RWPE2 (cell line): ENCODE measurements at regions not wholly inside any gene's neighbourhood (a gene's known extent, or its start where the extent isn't known, plus 50 kb on each side); places are given as distances from the start of the nearest gene placed in this dataset.

ENCODE experiments used
- ATAC-seq: fragments of 200-7000 bp; cut with Tn5 transposase; 3 replicates; pipeline ENCODE4 v1.9.1; 2021; ENCODE audit warnings: low read depth
- DNase-seq: peaks from one replicate; pipeline ENCODE4 v3.0.0-alpha.2; 2020; ENCODE audit warnings: low spot score
- H3K27ac ChIP-seq: fragments of 450-650 bp; 2 replicates; pipeline ENCODE4 v1.5.1; 2017; ENCODE audit warnings: mild to moderate bottlenecking; ENCODE audit not compliant: poor library complexity, severe bottlenecking
- H3K27me3 ChIP-seq: fragments of 250-450 bp; sonication (Bioruptor Pico); 2 replicates; pipeline ENCODE4 v1.5.1; 2021; ENCODE audit warnings: mild to moderate bottlenecking, moderate library complexity; ENCODE audit not compliant: insufficient read depth, poor library complexity, severe bottlenecking
- H3K36me3 ChIP-seq: fragments of 250-450 bp; sonication (Bioruptor Pico); 2 replicates; pipeline ENCODE4 v1.5.1; 2020; ENCODE audit warnings: low read depth, mild to moderate bottlenecking, moderate library complexity
- H3K4me1 ChIP-seq: fragments of 250-450 bp; sonication (Bioruptor Pico); 2 replicates; pipeline ENCODE4 v1.5.1; 2021; ENCODE audit warnings: mild to moderate bottlenecking, moderate library complexity; ENCODE audit not compliant: insufficient read depth, poor library complexity, severe bottlenecking
- H3K4me3 ChIP-seq: fragments of 250-450 bp; sonication (Bioruptor Pico); 2 replicates; pipeline ENCODE4 v1.5.1; 2021; ENCODE audit warnings: mild to moderate bottlenecking, moderate library complexity; ENCODE audit not compliant: severe bottlenecking
- H3K9me3 ChIP-seq: fragments of 250-450 bp; sonication (Bioruptor Pico); 2 replicates; pipeline ENCODE4 v1.5.1; 2021; ENCODE audit warnings: mild to moderate bottlenecking, moderate library complexity; ENCODE audit not compliant: severe bottlenecking
- TF ChIP-seq, protein P1 (sequence below): fragments of 450-650 bp; IDR thresholded peaks from one replicate; pipeline ENCODE4 v1.5.1; 2017; ENCODE audit warnings: mild to moderate bottlenecking, moderate library complexity; ENCODE audit not compliant: poor library complexity, severe bottlenecking

DNA sequence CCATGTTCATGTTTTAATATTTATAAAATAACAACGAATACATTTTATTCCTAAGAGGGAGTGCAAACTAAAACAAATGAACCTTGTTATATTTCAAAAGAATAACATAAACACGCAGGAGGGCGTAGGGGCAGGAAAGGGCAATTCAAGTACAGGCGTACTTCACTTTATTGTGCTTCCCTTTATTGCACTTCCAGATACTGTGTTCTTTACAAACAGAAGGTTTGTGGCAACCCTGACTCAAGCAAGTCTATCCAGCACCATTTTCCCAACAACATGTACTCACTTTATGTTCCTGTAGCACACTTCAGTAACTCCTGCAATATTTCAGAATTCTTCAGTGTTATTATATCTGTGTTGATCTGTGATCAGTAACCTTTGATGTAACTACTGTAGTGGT lies 84.6 kb upstream of the PLEKHA5 start:
- TF ChIP-seq, protein P1, sequence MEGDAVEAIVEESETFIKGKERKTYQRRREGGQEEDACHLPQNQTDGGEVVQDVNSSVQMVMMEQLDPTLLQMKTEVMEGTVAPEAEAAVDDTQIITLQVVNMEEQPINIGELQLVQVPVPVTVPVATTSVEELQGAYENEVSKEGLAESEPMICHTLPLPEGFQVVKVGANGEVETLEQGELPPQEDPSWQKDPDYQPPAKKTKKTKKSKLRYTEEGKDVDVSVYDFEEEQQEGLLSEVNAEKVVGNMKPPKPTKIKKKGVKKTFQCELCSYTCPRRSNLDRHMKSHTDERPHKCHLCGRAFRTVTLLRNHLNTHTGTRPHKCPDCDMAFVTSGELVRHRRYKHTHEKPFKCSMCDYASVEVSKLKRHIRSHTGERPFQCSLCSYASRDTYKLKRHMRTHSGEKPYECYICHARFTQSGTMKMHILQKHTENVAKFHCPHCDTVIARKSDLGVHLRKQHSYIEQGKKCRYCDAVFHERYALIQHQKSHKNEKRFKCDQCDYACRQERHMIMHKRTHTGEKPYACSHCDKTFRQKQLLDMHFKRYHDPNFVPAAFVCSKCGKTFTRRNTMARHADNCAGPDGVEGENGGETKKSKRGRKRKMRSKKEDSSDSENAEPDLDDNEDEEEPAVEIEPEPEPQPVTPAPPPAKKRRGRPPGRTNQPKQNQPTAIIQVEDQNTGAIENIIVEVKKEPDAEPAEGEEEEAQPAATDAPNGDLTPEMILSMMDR = no peak
- H3K4me3 ChIP-seq = no peak overlapping the region
- H3K4me1 ChIP-seq = no peaks in the 10 kb centered on the region
- no peak overlapping the region for H3K27ac ChIP-seq
- H3K9me3 ChIP-seq = no peaks in the 10 kb centered on the region
- H3K36me3 ChIP-seq = no peaks in the 10 kb centered on the region
- ATAC-seq = no peak
- DNase-seq = no peak
- no peaks in the 10 kb centered on the region for H3K27me3 ChIP-seq

DNA sequence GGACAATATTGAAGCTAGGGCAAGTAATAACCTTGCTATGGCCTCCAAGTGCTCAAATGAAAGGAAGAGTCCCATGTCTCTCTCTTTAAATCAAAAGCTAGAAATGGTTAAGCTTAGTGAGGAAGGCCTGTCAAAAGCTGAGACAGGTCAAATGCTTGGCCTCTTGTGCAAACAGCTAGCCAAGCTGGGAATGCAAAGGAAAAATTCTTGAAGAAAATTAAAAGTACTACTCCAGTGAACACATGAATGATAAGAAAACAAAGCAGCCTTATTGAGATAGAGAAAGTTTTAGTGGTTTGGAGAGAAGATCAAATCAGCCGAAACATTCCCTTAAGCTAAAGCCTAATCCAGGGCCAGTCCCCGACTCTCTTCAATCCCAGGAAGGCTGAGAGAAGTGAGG lies 84.1 kb upstream of the PLEKHA5 start:
- no peaks in the 10 kb centered on the region for H3K4me1 ChIP-seq
- H3K36me3 ChIP-seq = no peaks in the 10 kb centered on the region
- H3K27ac ChIP-seq = no peak overlapping the region
- TF ChIP-seq, protein P1 = no peak
- no peaks in the 10 kb centered on the region for H3K27me3 ChIP-seq
- DNase-seq = no peak
- H3K4me3 ChIP-seq = no peak overlapping the region
- H3K9me3 ChIP-seq = no peaks in the 10 kb centered on the region
- ATAC-seq = no peak

GRCh38 chr12:19048943-19049342 lies 80.6 kb upstream of the PLEKHA5 start:
- ATAC-seq (no peak), DNase-seq (no peak)
- Histone ChIP-seq H3K36me3 (no peaks in the 10 kb centered on the region), H3K9me3 (no peaks in the 10 kb centered on the region), H3K4me1 (no peaks in the 10 kb centered on the region), H3K4me3 (no peak overlapping the region), H3K27ac (no peak overlapping the region), H3K27me3 (no peaks in the 10 kb centered on the region)
- TF ChIP-seq, protein P1 = no peak

DNA sequence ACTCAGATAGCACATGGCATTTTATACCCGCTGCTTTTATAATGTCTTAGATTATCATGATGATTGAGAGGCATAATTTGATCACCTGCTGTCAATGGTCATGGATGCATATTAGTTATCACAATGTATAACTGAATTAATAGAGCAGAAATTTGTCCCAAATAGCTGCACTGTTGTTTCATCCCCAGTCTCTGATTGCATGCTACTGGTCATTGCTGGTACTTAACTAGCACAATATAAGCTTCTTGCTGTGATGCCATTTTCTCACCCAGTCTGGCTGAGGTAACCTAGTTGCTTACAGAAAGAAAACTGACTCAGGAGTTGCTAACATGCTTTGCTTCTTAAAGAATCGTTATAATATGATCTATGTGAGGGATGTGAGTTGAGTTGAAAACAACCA lies 76.8 kb upstream of the PLEKHA5 start:
- DNase-seq (no peak), ATAC-seq (no peak)
- TF ChIP-seq, protein P1 = no peak

GRCh38 chr12:19053218-19053617 lies 76.3 kb upstream of the PLEKHA5 start:
- DNase-seq = no peak
- Histone ChIP-seq H3K27ac (no peak overlapping the region), H3K27me3 (no peaks in the 10 kb centered on the region), H3K9me3 (no peaks in the 10 kb centered on the region), H3K4me1 (no peaks in the 10 kb centered on the region), H3K4me3 (no peak overlapping the region), H3K36me3 (no peaks in the 10 kb centered on the region)
- no peak for ATAC-seq
- TF ChIP-seq, protein P1 = no peak

More for the DNA sequence above, 76.8 kb upstream of the PLEKHA5 start:
- H3K27ac ChIP-seq = no peak overlapping the region
- no peaks in the 10 kb centered on the region for H3K9me3 ChIP-seq
- H3K27me3 ChIP-seq = no peaks in the 10 kb centered on the region
- H3K4me3 ChIP-seq = no peak overlapping the region
- H3K4me1 ChIP-seq = no peaks in the 10 kb centered on the region
- H3K36me3 ChIP-seq = no peaks in the 10 kb centered on the region
